ENCODE measurements at regions not wholly inside any gene's neighbourhood (a gene's known extent, or its start where the extent isn't known, plus 50 kb on each side); places are given as distances from the start of the nearest gene placed in this dataset.

GRCh38 chr7:155928583-155928982, 116.3 kb upstream of the SHH start:
- Histone ChIP-seq H3K27me3 (ENCODE audit: control insufficient read depth, insufficient read depth, low read length) (peaks cover 7% of the 10 kb centered on the region), H3K36me3 (ENCODE audit: control insufficient read depth, insufficient read depth, low read length) (no peaks in the 10 kb centered on the region), H3K4me3 (ENCODE audit: low read length) (no peak overlapping the region), H3K9me3 (replicated peaks; ENCODE audit: control insufficient read depth, low read depth, low read length) (no peaks in the 10 kb centered on the region), H3K27ac (ENCODE audit: low read length) (no peak overlapping the region), H3K4me1 (ENCODE audit: control insufficient read depth, insufficient read depth, low read length) (no peaks in the 10 kb centered on the region)
- 80% methylated on average over 11 of the region's 13 CpGs for WGBS (ENCODE audit: insufficient coverage)
- DNase-seq = no peak

- peaks cover 7% of the 10 kb centered on the region for H3K27me3 ChIP-seq (ENCODE audit: control insufficient read depth, insufficient read depth, low read length)
- H3K27ac ChIP-seq (ENCODE audit: low read length) = no peak overlapping the region
- 94% methylated on average over 2 of the region's 3 CpGs for WGBS (ENCODE audit: insufficient coverage)
- no peaks in the 10 kb centered on the region for H3K4me1 ChIP-seq (ENCODE audit: control insufficient read depth, insufficient read depth, low read length)
- DNase-seq = no peak
- H3K4me3 ChIP-seq (ENCODE audit: low read length) = no peak overlapping the region
- H3K9me3 ChIP-seq (replicated peaks; ENCODE audit: control insufficient read depth, low read depth, low read length) = no peaks in the 10 kb centered on the region
- no peaks in the 10 kb centered on the region for H3K36me3 ChIP-seq (ENCODE audit: control insufficient read depth, insufficient read depth, low read length)
These were observed 115.6 kb upstream of the SHH start for GRCh38 chr7:155927905-155928304.

- no peak for DNase-seq
These were observed 113.4 kb upstream of the SHH start for GRCh38 chr7:155925682-155926081.

GRCh38 chr7:155922067-155922816, 110.0 kb upstream of the SHH start:
- WGBS (ENCODE audit: insufficient coverage) = 34% methylated on average over 17 of the region's 25 CpGs
- Histone ChIP-seq H3K36me3 (ENCODE audit: control insufficient read depth, insufficient read depth, low read length) (no peaks in the 10 kb centered on the region), H3K27ac (ENCODE audit: low read length) (no peak overlapping the region), H3K4me3 (ENCODE audit: low read length) (no peak overlapping the region), H3K4me1 (ENCODE audit: control insufficient read depth, insufficient read depth, low read length) (no peaks in the 10 kb centered on the region), H3K9me3 (replicated peaks; ENCODE audit: control insufficient read depth, low read depth, low read length) (no peaks in the 10 kb centered on the region), H3K27me3 (ENCODE audit: control insufficient read depth, insufficient read depth, low read length) (no peaks in the 10 kb centered on the region)
- DNase-seq = no peak

More at GRCh38 chr7:155925682-155926081, 113.4 kb upstream of the SHH start:
- no peaks in the 10 kb centered on the region for H3K9me3 ChIP-seq (replicated peaks; ENCODE audit: control insufficient read depth, low read depth, low read length)
- H3K27ac ChIP-seq (ENCODE audit: low read length) = no peak overlapping the region
- no peaks in the 10 kb centered on the region for H3K36me3 ChIP-seq (ENCODE audit: control insufficient read depth, insufficient read depth, low read length)
- H3K27me3 ChIP-seq (ENCODE audit: control insufficient read depth, insufficient read depth, low read length) = peaks cover 3% of the 10 kb centered on the region
- WGBS (ENCODE audit: insufficient coverage) = 77% methylated on average over 14 of the region's 14 CpGs
- H3K4me3 ChIP-seq (ENCODE audit: low read length) = no peak overlapping the region
- no peaks in the 10 kb centered on the region for H3K4me1 ChIP-seq (ENCODE audit: control insufficient read depth, insufficient read depth, low read length)

GRCh38 chr7:155921804-155922066, 109.5 kb upstream of the SHH start:
- Histone ChIP-seq H3K27ac (ENCODE audit: low read length) (no peak overlapping the region), H3K36me3 (ENCODE audit: control insufficient read depth, insufficient read depth, low read length) (no peaks in the 10 kb centered on the region), H3K9me3 (replicated peaks; ENCODE audit: control insufficient read depth, low read depth, low read length) (no peaks in the 10 kb centered on the region), H3K27me3 (ENCODE audit: control insufficient read depth, insufficient read depth, low read length) (no peaks in the 10 kb centered on the region), H3K4me3 (ENCODE audit: low read length) (no peak overlapping the region), H3K4me1 (ENCODE audit: control insufficient read depth, insufficient read depth, low read length) (no peaks in the 10 kb centered on the region)
- WGBS (ENCODE audit: insufficient coverage) = 75% methylated on average over 10 of the region's 10 CpGs
- DNase-seq = no peak

- Histone ChIP-seq H3K36me3 (ENCODE audit: control insufficient read depth, insufficient read depth, low read length) (no peaks in the 10 kb centered on the region), H3K4me1 (ENCODE audit: control insufficient read depth, insufficient read depth, low read length) (no peaks in the 10 kb centered on the region), H3K27me3 (ENCODE audit: control insufficient read depth, insufficient read depth, low read length) (no peaks in the 10 kb centered on the region), H3K27ac (ENCODE audit: low read length) (no peak overlapping the region), H3K9me3 (replicated peaks; ENCODE audit: control insufficient read depth, low read depth, low read length) (no peaks in the 10 kb centered on the region), H3K4me3 (ENCODE audit: low read length) (no peak overlapping the region)
- WGBS (ENCODE audit: insufficient coverage) = 98% methylated on average over 8 of the region's 12 CpGs
- no peak for DNase-seq
These were observed 109.0 kb upstream of the SHH start for GRCh38 chr7:155921086-155921803.

GRCh38 chr7:155920068-155920461, 107.8 kb upstream of the SHH start:
- Histone ChIP-seq H3K9me3 (replicated peaks; ENCODE audit: control insufficient read depth, low read depth, low read length) (no peaks in the 10 kb centered on the region), H3K27ac (ENCODE audit: low read length) (no peak overlapping the region), H3K36me3 (ENCODE audit: control insufficient read depth, insufficient read depth, low read length) (no peaks in the 10 kb centered on the region), H3K4me3 (ENCODE audit: low read length) (no peak overlapping the region), H3K4me1 (ENCODE audit: control insufficient read depth, insufficient read depth, low read length) (no peaks in the 10 kb centered on the region), H3K27me3 (ENCODE audit: control insufficient read depth, insufficient read depth, low read length) (no peaks in the 10 kb centered on the region)
- 93% methylated on average over 8 of the region's 11 CpGs for WGBS (ENCODE audit: insufficient coverage)
- DNase-seq = no peak

- Histone ChIP-seq H3K4me1 (ENCODE audit: control insufficient read depth, insufficient read depth, low read length) (no peaks in the 10 kb centered on the region), H3K4me3 (ENCODE audit: low read length) (no peak overlapping the region), H3K27ac (ENCODE audit: low read length) (no peak overlapping the region), H3K27me3 (ENCODE audit: control insufficient read depth, insufficient read depth, low read length) (no peaks in the 10 kb centered on the region), H3K36me3 (ENCODE audit: control insufficient read depth, insufficient read depth, low read length) (no peaks in the 10 kb centered on the region), H3K9me3 (replicated peaks; ENCODE audit: control insufficient read depth, low read depth, low read length) (no peaks in the 10 kb centered on the region)
- WGBS (ENCODE audit: insufficient coverage) = 68% methylated on average over 6 of the region's 13 CpGs
- DNase-seq = no peak
These were observed 107.3 kb upstream of the SHH start for GRCh38 chr7:155919391-155920067.

- WGBS (ENCODE audit: insufficient coverage) = 73% methylated on average over 14 of the region's 14 CpGs
- Histone ChIP-seq H3K27me3 (ENCODE audit: control insufficient read depth, insufficient read depth, low read length) (no peaks in the 10 kb centered on the region), H3K36me3 (ENCODE audit: control insufficient read depth, insufficient read depth, low read length) (no peaks in the 10 kb centered on the region), H3K4me1 (ENCODE audit: control insufficient read depth, insufficient read depth, low read length) (no peaks in the 10 kb centered on the region), H3K27ac (ENCODE audit: low read length) (no peak overlapping the region), H3K9me3 (replicated peaks; ENCODE audit: control insufficient read depth, low read depth, low read length) (no peaks in the 10 kb centered on the region), H3K4me3 (ENCODE audit: low read length) (no peak overlapping the region)
- no peak for DNase-seq
These were observed 106.6 kb upstream of the SHH start for GRCh38 chr7:155918720-155919390.

GRCh38 chr7:155917836-155918430, 105.7 kb upstream of the SHH start:
- Histone ChIP-seq H3K36me3 (ENCODE audit: control insufficient read depth, insufficient read depth, low read length) (no peaks in the 10 kb centered on the region), H3K4me3 (ENCODE audit: low read length) (no peak overlapping the region), H3K4me1 (ENCODE audit: control insufficient read depth, insufficient read depth, low read length) (no peaks in the 10 kb centered on the region), H3K27ac (ENCODE audit: low read length) (no peak overlapping the region), H3K9me3 (replicated peaks; ENCODE audit: control insufficient read depth, low read depth, low read length) (peaks cover under 1% of the 10 kb centered on the region), H3K27me3 (ENCODE audit: control insufficient read depth, insufficient read depth, low read length) (no peaks in the 10 kb centered on the region)
- WGBS (ENCODE audit: insufficient coverage) = 43% methylated on average over 8 of the region's 9 CpGs
- DNase-seq = no peak
